ENCODE measurements at regions not wholly inside any gene's neighbourhood (a gene's known extent, or its start where the extent isn't known, plus 50 kb on each side); places are given as distances from the start of the nearest gene placed in this dataset.
"Not testable (repeated sequence)": the region's sequence is repeated elsewhere in the genome, so short reads cannot be mapped to it uniquely, and the experiment has no call there.

DNA sequence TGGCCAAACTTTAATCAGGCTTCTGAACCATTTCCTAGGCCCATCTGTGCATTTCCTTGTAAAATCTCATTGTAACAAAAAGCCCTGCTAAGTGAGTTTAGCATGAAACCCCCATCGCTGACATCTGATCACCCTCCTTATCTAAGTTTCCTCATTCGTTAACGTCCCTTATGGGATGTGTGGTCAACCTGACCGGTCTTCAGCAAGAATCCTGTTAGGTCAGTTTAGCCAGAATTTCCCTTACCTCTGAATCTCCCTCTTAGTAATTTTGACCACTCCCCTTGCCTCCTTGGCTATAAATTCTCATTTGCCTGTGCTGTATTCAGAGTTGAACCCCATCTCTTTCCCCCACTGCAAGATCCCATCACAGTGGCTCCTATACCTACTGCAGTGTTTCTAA lies 239.3 kb downstream of the RMST start:
- H3K27ac ChIP-seq, result no peak overlapping the region
- H3K4me3 ChIP-seq, result no peak overlapping the region

- no peak overlapping the region for H3K4me3 ChIP-seq
- no peak overlapping the region for H3K27ac ChIP-seq
Observed at GRCh38 chr12:97711392-97711791, 248.8 kb downstream of the RMST start.

GRCh38 chr12:97713270-97713669 lies 250.7 kb downstream of the RMST start:
- Histone ChIP-seq H3K4me3 (no peak overlapping the region), H3K27ac (no peak overlapping the region)

DNA sequence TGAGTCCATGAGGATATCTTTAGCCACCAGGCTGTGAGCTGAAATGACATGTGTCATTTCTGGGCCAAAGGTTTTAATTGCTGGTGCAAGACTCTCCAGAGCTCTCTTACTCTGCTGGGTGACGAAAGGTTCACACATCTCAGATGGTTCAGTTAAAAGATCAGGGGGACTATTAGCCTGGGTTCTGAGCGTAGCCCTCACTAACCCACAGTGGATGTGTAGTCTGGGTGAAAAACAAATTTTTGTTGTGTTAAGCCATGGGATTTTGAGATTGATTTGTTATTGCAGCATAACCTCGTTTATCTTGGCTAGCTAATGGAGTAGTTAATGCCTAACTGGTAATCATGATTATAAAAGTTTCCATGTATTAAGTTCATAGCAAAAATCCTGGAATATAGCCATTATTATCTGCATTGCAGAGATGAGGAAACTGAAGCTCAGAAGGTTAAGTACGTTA lies 251.5 kb downstream of the RMST start:
- Histone ChIP-seq H3K4me3 (no peak overlapping the region), H3K27ac (no peak overlapping the region)

- H3K4me3 ChIP-seq, result no peak overlapping the region
- H3K27ac ChIP-seq, result no peak overlapping the region
Observed at GRCh38 chr12:97716356-97716755, 253.8 kb downstream of the RMST start.

DNA sequence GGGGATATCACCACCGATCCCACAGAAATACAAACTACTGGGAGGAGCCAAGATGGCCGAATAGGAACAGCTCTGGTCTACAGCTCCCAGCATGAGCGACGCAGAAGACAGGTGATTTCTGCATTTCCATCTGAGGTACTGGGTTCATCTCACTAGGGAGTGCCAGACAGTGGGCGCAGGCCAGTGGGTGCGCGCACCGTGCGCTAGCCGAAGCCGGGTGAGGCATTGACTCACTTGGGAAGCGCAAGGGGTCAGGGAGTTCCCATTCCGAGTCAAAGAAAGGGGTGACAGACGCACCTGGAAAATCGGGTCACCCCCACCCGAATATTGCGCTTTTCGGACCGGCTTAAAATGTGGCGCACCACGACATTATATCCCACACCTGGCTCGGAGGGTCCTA lies 261.2 kb downstream of the RMST start:
- H3K4me3 ChIP-seq, H3K27ac ChIP-seq: not testable (repeated sequence)

- Histone ChIP-seq H3K27ac (no peak overlapping the region), H3K4me3 (no peak overlapping the region)
Observed at GRCh38 chr12:97745406-97746101, 282.9 kb downstream of the RMST start.

GRCh38 chr12:97748298-97748697 lies 285.7 kb downstream of the RMST start:
- Histone ChIP-seq H3K4me3 (no peak overlapping the region), H3K27ac (no peak overlapping the region)

GRCh38 chr12:97751704-97752103 lies 289.1 kb downstream of the RMST start:
- Histone ChIP-seq H3K27ac (no peak overlapping the region), H3K4me3 (no peak overlapping the region)

DNA sequence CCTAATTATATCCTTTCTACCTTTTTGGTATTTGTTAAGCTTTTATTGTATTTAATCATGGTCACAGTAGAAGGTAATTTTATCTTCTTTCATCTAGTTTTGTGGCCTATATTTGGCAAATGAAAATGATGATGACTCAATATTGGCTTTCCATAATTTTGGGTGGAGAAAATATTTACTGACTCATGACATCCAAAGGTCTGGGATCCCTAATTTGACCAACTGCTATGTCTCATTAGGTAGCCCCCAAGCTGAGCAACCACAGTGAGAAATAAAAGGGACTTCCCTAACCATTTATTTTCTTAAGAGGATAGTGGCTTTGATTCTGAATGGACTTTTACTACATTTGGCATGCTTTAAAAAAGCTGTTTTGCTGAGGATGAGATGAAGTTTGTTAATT lies 289.5 kb downstream of the RMST start:
- Histone ChIP-seq H3K4me3 (no peak overlapping the region), H3K27ac (no peak overlapping the region)

DNA sequence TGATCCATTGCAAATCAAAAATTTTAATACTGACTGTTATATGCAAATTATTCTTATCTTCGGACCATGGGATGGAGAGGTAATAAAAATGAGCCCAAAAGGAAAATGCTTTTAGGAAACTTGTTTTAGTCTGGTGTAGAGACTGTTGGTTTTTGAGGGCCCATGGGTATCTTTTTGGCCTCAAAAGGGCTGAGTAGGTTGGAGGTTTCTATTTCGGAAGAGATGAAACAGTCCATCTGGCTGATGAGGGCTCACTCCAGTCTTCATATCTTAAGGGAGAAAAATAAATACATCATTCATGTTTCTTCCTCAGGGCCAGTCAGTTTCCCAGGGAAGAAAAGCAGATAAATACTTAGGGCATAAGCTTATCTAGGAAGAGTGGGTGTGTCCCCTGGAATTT lies 290.7 kb downstream of the RMST start:
- H3K27ac ChIP-seq, result no peak overlapping the region
- H3K4me3 ChIP-seq, result no peak overlapping the region

DNA sequence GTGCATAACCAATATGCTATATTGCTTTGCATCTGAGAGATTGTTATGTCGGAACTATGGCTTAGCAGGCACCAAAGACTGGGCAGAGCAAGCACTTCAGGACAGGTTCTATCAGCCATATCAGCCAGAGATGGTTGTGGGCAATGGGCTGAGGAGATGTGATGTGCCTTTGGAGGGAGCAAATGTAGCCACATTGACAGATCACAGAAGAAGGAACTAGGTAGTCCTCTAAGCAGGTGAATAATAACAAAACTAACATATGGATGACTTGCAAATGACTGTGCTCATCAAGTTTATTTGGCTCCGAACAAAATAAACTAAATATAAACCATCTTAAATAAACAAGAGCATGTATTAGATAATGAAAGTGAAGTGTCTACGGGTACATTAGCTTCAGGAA lies 291.7 kb downstream of the RMST start:
- no peak overlapping the region for H3K4me3 ChIP-seq
- no peak overlapping the region for H3K27ac ChIP-seq

- H3K4me3 ChIP-seq, result no peak overlapping the region
- H3K27ac ChIP-seq, result no peak overlapping the region
Observed at GRCh38 chr12:97756066-97756666, 293.6 kb downstream of the RMST start.

DNA sequence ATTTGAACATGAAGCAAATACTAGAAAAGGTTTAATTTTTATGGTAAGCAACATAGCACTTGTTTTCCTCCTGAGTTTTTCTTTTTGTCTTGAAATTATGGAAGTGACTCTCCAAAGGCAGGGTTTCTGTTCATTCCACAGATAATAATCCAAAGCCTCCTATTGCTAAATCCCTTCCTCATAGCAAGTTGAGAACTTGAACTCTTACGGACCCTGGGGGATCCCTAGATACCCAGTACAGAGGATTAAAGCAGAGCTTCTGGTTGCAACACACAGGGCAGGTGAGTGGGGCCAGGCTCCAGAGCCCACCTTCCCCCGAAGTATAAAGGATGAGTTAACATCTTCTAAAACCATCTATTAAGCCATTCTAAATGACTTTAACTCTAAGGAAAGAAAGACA lies 294.1 kb downstream of the RMST start:
- Histone ChIP-seq H3K27ac (peak overlapping the region in 2 of 21 experiments; percentile 63 to 65), H3K4me3 (no peak overlapping the region)

GRCh38 chr12:97757481-97758193 lies 295.0 kb downstream of the RMST start:
- Histone ChIP-seq H3K4me3 (no peak overlapping the region), H3K27ac (peak overlapping the region in 6 of 21 experiments; percentile 18 to 65 (median 44))

DNA sequence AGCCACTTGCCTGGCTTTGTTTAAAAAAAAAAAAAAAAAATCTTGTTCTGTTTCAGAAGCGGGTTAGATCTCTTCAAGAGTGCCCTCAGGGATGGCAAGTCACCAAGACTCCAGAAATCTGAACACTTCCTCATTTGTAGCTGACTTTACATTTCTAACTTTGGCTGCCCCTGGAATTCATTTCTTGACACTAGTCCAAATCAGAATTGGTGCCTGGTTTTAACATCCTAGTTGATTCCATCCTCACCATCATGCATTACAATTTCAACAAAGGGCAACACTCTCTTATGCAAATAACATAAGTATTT lies 295.5 kb downstream of the RMST start:
- no peak overlapping the region for H3K4me3 ChIP-seq
- H3K27ac ChIP-seq, result peak overlapping the region in 4 of 21 experiments; percentile 18 to 57 (median 39)

DNA sequence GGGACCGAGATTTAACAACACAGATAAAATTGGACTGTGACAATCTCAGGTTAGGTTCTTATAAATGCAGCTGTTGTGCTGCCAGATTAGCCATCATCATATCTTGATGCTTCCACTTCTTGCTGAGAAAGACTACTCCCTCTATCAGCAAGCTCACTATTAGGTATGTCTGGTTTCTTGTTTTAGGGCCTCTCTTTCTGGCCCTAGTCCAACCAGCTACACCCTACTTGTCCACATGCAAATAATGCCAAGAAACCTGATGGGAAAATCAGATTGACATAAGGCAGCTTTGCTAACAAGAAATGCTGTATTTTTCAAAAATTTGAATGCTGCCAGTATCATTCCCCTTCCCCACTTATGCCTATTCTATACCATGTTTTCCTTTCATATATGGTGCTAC lies 296.0 kb downstream of the RMST start:
- no peak overlapping the region for H3K27ac ChIP-seq
- H3K4me3 ChIP-seq, result no peak overlapping the region

DNA sequence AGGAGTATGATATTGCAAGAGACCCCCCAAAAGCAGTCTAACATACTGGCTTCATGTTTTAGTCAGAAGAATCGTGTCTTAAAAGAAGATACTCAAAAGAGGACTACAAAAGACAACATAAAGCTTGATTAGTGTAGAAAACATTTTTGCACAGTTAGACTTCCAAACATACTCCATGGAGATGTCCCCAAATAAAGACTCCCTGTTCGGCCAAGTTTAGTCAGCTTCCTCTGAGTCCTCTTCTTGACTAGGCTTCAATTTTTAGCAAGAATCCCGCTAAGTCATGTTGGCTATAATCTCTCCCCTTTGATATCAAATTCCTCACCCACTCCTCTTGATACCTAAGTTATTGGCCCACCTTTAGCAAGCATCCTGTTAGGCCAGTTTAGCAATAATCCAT lies 298.0 kb downstream of the RMST start:
- Histone ChIP-seq H3K4me3 (no peak overlapping the region), H3K27ac (peak overlapping the region in 1 of 21 experiments; percentile 34)

GRCh38 chr12:97763113-97763512 lies 300.5 kb downstream of the RMST start:
- Histone ChIP-seq H3K27ac (no peak overlapping the region), H3K4me3 (no peak overlapping the region)

- no peak overlapping the region for H3K27ac ChIP-seq
Observed at GRCh38 chr12:97764700-97765099, 302.1 kb downstream of the RMST start.

GRCh38 chr12:97767347-97767746 lies 304.7 kb downstream of the RMST start:
- no peak overlapping the region for H3K27ac ChIP-seq
- H3K4me3 ChIP-seq, result no peak overlapping the region

More at GRCh38 chr12:97764700-97765099, 302.1 kb downstream of the RMST start:
- no peak overlapping the region for H3K4me3 ChIP-seq

Measured in skin epidermis (tissue), 12 donors.